ENCODE measurements at regions not wholly inside any gene's neighbourhood (a gene's known extent, or its start where the extent isn't known, plus 50 kb on each side); places are given as distances from the start of the nearest gene placed in this dataset.

- Histone ChIP-seq H2AFZ (no peak overlapping the region), H3K4me1 (ENCODE audit: insufficient read depth) (peaks cover 33% of the 10 kb centered on the region), H3K4me3 (no peak overlapping the region), H3K4me2 (no peak overlapping the region), H3K79me2 (replicated peaks; ENCODE audit: insufficient read depth) (no peaks in the 10 kb centered on the region), H3K9me2 (ENCODE audit: insufficient read depth) (no peaks in the 10 kb centered on the region), H4K20me1 (replicated peaks; ENCODE audit: insufficient read depth) (no peaks in the 10 kb centered on the region), H3F3A (replicated peaks; ENCODE audit: low read depth) (no peaks in the 10 kb centered on the region), H3K27me3 (ENCODE audit: insufficient read depth) (no peaks in the 10 kb centered on the region), H3K27ac (ENCODE audit: low read depth) (no peak overlapping the region), H3K36me3 (ENCODE audit: insufficient read depth) (no peaks in the 10 kb centered on the region)
- H3K27me3 Mint-ChIP-seq (ENCODE audit: insufficient read depth, low read depth, poor library complexity): no peaks in the 10 kb centered on the region
- TF ChIP-seq REST (IDR thresholded peaks at IDR 0.05; ENCODE audit: unreplicated experiment) (no peak), ZNF114 (CRISPR knock-in tag; IDR thresholded peaks at IDR 0.05) (no peak), POLR2AphosphoS5 (IDR thresholded peaks at IDR 0.05; ENCODE audit: low read depth) (no peak), CTCF (conservative IDR thresholded peaks at IDR 0.05; ENCODE audit: low read depth in 2 of 2) (no peak), NANOG (IDR thresholded peaks at IDR 0.05; ENCODE audit: borderline replicate concordance) (no peak), ZNF462 (CRISPR knock-in tag; IDR thresholded peaks at IDR 0.05) (no peak), ETS1 (IDR thresholded peaks at IDR 0.05) (no peak), EZH2phosphoT487 (IDR thresholded peaks at IDR 0.05; ENCODE audit: unreplicated experiment) (no peak), ZNF331 (CRISPR knock-in tag; IDR thresholded peaks at IDR 0.05; ENCODE audit: low read depth) (no peak)
- H3K27ac Mint-ChIP-seq: no peak overlapping the region
- DNase-seq (ENCODE audit: low spot score) (no peak), ATAC-seq (no peak)
- no peaks in the 10 kb centered on the region for H3K36me3 Mint-ChIP-seq (ENCODE audit: low read depth)
- no peak overlapping the region for H3K4me3 Mint-ChIP-seq
- peaks cover 32% of the 10 kb centered on the region for H3K4me1 Mint-ChIP-seq
- no peaks in the 10 kb centered on the region for H3K9me3 Mint-ChIP-seq
These were observed 197.8 kb upstream of the HDDC2 start for GRCh38 chr6:125499535-125499934.

Measured in GM23338 (cell line).